ENCODE measurements at regions not wholly inside any gene's neighbourhood (a gene's known extent, or its start where the extent isn't known, plus 50 kb on each side); places are given as distances from the start of the nearest gene placed in this dataset.

DNA sequence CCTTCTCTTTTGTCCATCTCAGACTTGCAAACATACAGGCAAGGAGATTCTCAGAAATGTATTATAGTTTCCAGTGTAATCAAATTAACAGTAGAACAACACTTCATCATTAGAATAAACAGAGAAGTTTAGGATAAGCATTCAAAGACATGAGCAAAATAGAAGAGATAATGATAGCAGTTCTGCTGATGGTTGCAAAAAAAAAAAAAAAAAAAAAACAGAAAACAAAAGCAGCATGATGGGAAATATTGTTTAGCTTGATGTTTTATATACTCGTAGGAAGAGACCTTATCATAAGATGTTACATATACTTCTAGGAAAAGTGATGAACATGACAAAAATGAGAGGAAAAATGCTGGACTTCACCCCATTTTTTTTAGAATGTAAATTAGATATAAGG is 1356.2 kb downstream of the MAT2B start:
- no peaks in the 10 kb centered on the region for H3K9me2 ChIP-seq (replicated peaks; ENCODE audit: insufficient read depth, low read length)
- no peak overlapping the region for H3K27ac ChIP-seq (ENCODE audit: low read depth, low read length)
- H3K4me3 ChIP-seq (ENCODE audit: insufficient read depth, low read length, poor library complexity, severe bottlenecking) = no peak overlapping the region
- H3K9ac ChIP-seq (ENCODE audit: low read length) = no peak overlapping the region
- TF ChIP-seq EZH2phosphoT487 (conservative IDR thresholded peaks at IDR 0.05; ENCODE audit: low read length) = no peak
- TF ChIP-seq, protein P1, sequence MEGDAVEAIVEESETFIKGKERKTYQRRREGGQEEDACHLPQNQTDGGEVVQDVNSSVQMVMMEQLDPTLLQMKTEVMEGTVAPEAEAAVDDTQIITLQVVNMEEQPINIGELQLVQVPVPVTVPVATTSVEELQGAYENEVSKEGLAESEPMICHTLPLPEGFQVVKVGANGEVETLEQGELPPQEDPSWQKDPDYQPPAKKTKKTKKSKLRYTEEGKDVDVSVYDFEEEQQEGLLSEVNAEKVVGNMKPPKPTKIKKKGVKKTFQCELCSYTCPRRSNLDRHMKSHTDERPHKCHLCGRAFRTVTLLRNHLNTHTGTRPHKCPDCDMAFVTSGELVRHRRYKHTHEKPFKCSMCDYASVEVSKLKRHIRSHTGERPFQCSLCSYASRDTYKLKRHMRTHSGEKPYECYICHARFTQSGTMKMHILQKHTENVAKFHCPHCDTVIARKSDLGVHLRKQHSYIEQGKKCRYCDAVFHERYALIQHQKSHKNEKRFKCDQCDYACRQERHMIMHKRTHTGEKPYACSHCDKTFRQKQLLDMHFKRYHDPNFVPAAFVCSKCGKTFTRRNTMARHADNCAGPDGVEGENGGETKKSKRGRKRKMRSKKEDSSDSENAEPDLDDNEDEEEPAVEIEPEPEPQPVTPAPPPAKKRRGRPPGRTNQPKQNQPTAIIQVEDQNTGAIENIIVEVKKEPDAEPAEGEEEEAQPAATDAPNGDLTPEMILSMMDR (IDR thresholded peaks at IDR 0.05; ENCODE audit: insufficient read depth, low read length, poor library complexity, severe bottlenecking) = no peak
- no peaks in the 10 kb centered on the region for H3K9me3 ChIP-seq (ENCODE audit: insufficient read depth, low read length)
- H3F3A ChIP-seq (ENCODE audit: insufficient read depth) = no peaks in the 10 kb centered on the region
- H2AFZ ChIP-seq (ENCODE audit: low read depth, low read length, severe bottlenecking) = no peak overlapping the region
- H3K27me3 ChIP-seq (ENCODE audit: low read length) = no peaks in the 10 kb centered on the region
- no peak overlapping the region for H3K4me2 ChIP-seq (ENCODE audit: low read depth, low read length, poor library complexity, severe bottlenecking)
- H3K79me2 ChIP-seq (ENCODE audit: insufficient read depth, low read length) = no peaks in the 10 kb centered on the region
- no peaks in the 10 kb centered on the region for H3K36me3 ChIP-seq (ENCODE audit: low read length)
- H4K20me1 ChIP-seq (ENCODE audit: low read depth, low read length) = no peaks in the 10 kb centered on the region

GRCh38 chr5:164868761-164869160 is 1363.3 kb downstream of the MAT2B start:
- Histone ChIP-seq H3K27me3 (ENCODE audit: low read length) (no peaks in the 10 kb centered on the region), H3K27ac (ENCODE audit: low read depth, low read length) (peak overlapping the region; percentile 12; the same call in 1 of the 2 replicates), H3K4me3 (ENCODE audit: insufficient read depth, low read length, poor library complexity, severe bottlenecking) (peak overlapping the region; percentile 32), H3K9me3 (ENCODE audit: insufficient read depth, low read length) (no peaks in the 10 kb centered on the region), H3K36me3 (ENCODE audit: low read length) (no peaks in the 10 kb centered on the region), H3K79me2 (ENCODE audit: insufficient read depth, low read length) (no peaks in the 10 kb centered on the region), H3K4me2 (ENCODE audit: low read depth, low read length, poor library complexity, severe bottlenecking) (peak overlapping the region; percentile 46), H4K20me1 (ENCODE audit: low read depth, low read length) (no peaks in the 10 kb centered on the region), H2AFZ (ENCODE audit: low read depth, low read length, severe bottlenecking) (peak overlapping the region; percentile 85), H3F3A (ENCODE audit: insufficient read depth) (no peaks in the 10 kb centered on the region), H3K9ac (ENCODE audit: low read length) (0 out of 2 replicates have a peak overlapping the region, but pooled peaks have one; percentile 16), H3K9me2 (replicated peaks; ENCODE audit: insufficient read depth, low read length) (no peaks in the 10 kb centered on the region)
- TF ChIP-seq, protein P1 (IDR thresholded peaks at IDR 0.05; ENCODE audit: insufficient read depth, low read length, poor library complexity, severe bottlenecking) = no peak
- no peak for TF ChIP-seq EZH2phosphoT487 (conservative IDR thresholded peaks at IDR 0.05; ENCODE audit: low read length)

GRCh38 chr5:164869325-164869724 is 1363.9 kb downstream of the MAT2B start:
- Histone ChIP-seq H3K27me3 (ENCODE audit: low read length) (no peaks in the 10 kb centered on the region), H3K4me2 (ENCODE audit: low read depth, low read length, poor library complexity, severe bottlenecking) (peak overlapping the region; percentile 46), H3K79me2 (ENCODE audit: insufficient read depth, low read length) (no peaks in the 10 kb centered on the region), H4K20me1 (ENCODE audit: low read depth, low read length) (no peaks in the 10 kb centered on the region), H3K9me2 (replicated peaks; ENCODE audit: insufficient read depth, low read length) (no peaks in the 10 kb centered on the region), H3K9ac (ENCODE audit: low read length) (no peak overlapping the region), H3K4me3 (ENCODE audit: insufficient read depth, low read length, poor library complexity, severe bottlenecking) (no peak overlapping the region), H3K36me3 (ENCODE audit: low read length) (no peaks in the 10 kb centered on the region), H3F3A (ENCODE audit: insufficient read depth) (no peaks in the 10 kb centered on the region), H2AFZ (ENCODE audit: low read depth, low read length, severe bottlenecking) (peak overlapping the region; percentile 85), H3K27ac (ENCODE audit: low read depth, low read length) (no peak overlapping the region), H3K9me3 (ENCODE audit: insufficient read depth, low read length) (no peaks in the 10 kb centered on the region)
- TF ChIP-seq EZH2phosphoT487 (conservative IDR thresholded peaks at IDR 0.05; ENCODE audit: low read length) = no peak
- TF ChIP-seq, protein P1 (IDR thresholded peaks at IDR 0.05; ENCODE audit: insufficient read depth, low read length, poor library complexity, severe bottlenecking) = no peak

Measured in SU-DHL-6 (cell line).